Erythroblast (primary cell): ENCODE measurements at regions not wholly inside any gene's neighbourhood (a gene's known extent, or its start where the extent isn't known, plus 50 kb on each side); places are given as distances from the start of the nearest gene placed in this dataset.

Experiments used
- GATA1 ChIP-seq: IDR thresholded peaks from 2 replicates; pipeline ENCODE4 v1.6.1; 2011; ENCODE audit warnings: low read depth, mild to moderate bottlenecking, control low read depth, low read length, moderate library complexity
- POLR2A ChIP-seq: IDR thresholded peaks from 2 replicates; pipeline ENCODE4 v1.6.1; 2011; ENCODE audit warnings: mild to moderate bottlenecking, low read length

DNA sequence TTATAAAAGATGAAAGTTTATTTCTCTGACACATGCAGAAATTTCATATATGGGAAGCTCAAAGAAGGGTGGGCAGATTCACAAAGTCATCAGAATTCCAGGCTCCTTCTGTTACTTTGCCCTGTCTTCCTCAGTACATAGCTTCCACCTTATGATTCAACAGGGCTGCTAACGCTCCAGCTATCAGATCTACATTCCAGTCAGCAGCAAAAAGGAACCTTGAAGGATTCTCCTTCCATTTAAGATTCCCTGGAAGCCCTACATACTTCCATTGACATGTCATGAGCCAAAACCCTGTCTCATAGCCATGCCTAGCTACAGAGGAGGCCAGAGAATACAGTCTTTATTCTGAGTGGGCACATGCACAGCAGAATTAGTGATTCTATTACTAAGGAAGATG, 103.3 kb downstream of the NCR2 start:
- TF ChIP-seq POLR2A (no peak), GATA1 (no peak)
